GM12864 (cell line): ENCODE measurements at regions not wholly inside any gene's neighbourhood (a gene's known extent, or its start where the extent isn't known, plus 50 kb on each side); places are given as distances from the start of the nearest gene placed in this dataset.

Experiments
- DNase-seq: peaks from one replicate; pipeline ENCODE4 v3.0.0-alpha.2; 2011; ENCODE audit warnings: low read depth
- H3K4me3 ChIP-seq: 2 replicates; pipeline ENCODE4 v1.5.1; 2011; ENCODE audit warnings: mild to moderate bottlenecking, low read depth, low read length, control low read depth
- TF ChIP-seq, protein P1 (sequence below): IDR thresholded peaks from 2 replicates; pipeline ENCODE4 v1.5.1; 2011; ENCODE audit warnings: low read depth, mild to moderate bottlenecking, moderate library complexity, low read length, control low read depth, inconsistent platforms; ENCODE audit errors: missing control alignments

DNA sequence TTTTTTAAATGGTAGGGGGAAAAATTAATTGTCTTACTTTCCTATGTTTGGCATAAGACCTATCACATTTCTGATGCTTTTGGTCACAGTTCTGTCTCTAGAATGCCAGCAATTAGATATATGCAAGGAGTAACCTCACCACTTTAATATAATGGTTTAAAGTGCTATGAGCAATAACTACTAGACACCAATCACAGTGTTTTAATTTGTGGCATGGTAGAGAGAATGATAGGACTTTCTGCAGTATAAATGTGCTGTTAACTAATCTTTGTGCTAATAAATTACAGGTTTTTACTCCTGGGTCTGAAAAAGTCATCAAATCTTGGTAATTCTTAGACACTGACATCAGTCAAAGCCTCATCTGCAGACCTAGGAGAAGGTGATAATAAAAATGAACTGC lies 2110.3 kb downstream of the NCAM2 start:
- H3K4me3 ChIP-seq: no peak overlapping the region
- no peak for DNase-seq
- TF ChIP-seq, protein P1, sequence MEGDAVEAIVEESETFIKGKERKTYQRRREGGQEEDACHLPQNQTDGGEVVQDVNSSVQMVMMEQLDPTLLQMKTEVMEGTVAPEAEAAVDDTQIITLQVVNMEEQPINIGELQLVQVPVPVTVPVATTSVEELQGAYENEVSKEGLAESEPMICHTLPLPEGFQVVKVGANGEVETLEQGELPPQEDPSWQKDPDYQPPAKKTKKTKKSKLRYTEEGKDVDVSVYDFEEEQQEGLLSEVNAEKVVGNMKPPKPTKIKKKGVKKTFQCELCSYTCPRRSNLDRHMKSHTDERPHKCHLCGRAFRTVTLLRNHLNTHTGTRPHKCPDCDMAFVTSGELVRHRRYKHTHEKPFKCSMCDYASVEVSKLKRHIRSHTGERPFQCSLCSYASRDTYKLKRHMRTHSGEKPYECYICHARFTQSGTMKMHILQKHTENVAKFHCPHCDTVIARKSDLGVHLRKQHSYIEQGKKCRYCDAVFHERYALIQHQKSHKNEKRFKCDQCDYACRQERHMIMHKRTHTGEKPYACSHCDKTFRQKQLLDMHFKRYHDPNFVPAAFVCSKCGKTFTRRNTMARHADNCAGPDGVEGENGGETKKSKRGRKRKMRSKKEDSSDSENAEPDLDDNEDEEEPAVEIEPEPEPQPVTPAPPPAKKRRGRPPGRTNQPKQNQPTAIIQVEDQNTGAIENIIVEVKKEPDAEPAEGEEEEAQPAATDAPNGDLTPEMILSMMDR: no peak

DNA sequence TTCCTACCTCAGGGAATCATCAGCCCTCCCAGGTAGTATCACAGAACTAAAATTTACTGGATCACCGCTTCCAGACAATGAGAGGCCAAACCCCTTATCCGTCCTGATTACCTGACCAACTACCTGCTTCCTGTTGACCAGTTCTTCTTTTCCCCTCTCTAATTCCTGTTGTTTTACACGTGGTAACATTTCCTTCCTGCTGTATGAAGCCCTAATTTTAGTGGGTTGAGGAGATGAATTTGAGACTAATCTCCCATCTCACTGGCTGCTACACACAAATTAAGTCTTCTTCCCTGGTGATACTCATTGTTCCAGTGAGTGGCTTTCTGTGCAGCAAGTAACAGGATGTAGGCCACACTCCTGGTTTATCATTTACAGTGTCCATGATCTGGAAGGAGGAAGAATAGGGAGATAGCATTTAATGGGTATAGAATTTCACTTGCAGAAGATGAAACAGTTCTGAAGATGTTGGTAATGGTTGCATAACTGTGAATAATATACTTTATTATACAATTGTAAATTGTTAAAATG lies 2112.9 kb downstream of the NCAM2 start:
- no peak overlapping the region for H3K4me3 ChIP-seq
- no peak for DNase-seq
- TF ChIP-seq, protein P1: no peak

DNA sequence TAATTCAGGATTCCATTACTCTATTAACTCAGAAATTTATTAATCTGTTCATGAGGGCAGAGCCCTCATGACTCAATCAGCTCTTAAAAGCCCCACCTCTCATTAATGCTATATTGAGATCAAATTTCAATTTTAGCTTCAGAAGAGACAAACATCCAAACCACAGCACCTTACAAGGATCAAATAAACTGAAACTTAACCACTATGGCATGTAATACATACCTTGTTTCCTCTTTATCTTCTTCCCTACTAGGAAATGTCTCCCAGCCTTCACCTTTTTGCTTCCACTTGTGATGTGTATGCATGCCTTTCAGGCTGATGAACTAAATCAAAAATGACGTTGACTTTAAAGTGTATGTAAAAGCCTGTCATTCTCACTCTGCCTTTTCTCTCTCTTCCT lies 2121.3 kb downstream of the NCAM2 start:
- no peak overlapping the region for H3K4me3 ChIP-seq
- DNase-seq: no peak
- TF ChIP-seq, protein P1: no peak

DNA sequence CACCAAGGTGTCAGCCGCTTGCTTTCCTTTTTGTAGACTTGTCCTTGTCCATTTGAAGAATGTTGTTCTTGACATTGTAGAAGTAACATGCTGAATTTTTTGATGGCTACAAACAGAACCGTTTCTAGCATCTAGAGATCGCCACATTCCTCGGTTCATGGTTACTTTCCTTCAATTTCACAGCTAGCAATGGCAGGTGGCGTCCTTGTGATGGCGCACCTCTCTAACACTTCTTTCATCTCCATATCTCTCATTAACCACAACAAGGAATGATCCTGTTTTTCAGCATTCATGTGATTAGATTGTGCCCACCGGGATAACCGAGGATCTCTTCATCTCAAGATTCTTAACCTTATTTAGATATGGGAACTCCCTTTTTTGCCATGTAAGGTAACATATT lies 2129.8 kb downstream of the NCAM2 start:
- no peak for DNase-seq
- no peak overlapping the region for H3K4me3 ChIP-seq
- TF ChIP-seq, protein P1: no peak

DNA sequence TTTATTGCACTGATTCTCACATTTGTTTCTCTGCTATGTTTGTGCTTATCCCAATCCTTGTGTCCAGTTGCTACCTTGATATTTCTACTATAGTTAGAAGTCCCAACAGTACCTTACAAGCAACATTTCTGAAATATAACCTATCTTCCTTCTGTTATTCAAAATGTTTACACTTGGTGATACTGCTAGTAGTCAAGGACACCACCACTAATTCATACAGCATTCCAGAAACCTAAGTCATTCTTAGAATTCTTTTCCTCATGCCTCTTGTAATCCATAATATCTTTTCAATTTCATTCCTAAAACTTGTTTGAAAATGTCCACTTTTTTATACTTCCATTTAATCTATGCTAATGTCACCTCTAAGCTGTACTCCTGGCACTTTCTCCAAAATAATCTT lies 2132.1 kb downstream of the NCAM2 start:
- DNase-seq: no peak
- TF ChIP-seq, protein P1: no peak
- no peak overlapping the region for H3K4me3 ChIP-seq

DNA sequence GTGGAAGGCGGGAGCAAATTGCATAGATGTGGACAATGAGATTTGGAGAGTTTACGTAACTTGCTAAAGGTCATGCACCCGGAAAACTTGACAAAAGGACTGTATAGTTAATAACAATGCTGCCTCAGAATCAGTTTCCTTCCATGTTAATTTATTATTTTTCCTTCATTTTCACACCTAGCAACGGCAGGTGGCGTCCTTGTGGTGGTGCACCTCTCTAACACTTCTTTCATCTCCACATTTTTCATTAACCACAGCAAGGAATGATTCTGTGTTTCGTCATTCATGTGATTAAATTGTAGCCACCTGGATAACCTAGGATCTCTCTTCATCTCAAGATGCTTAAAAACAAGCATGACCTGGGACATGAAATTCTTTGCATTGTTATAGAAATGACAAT lies 2133.0 kb downstream of the NCAM2 start:
- TF ChIP-seq, protein P1: no peak
- H3K4me3 ChIP-seq: no peak overlapping the region
- no peak for DNase-seq

DNA sequence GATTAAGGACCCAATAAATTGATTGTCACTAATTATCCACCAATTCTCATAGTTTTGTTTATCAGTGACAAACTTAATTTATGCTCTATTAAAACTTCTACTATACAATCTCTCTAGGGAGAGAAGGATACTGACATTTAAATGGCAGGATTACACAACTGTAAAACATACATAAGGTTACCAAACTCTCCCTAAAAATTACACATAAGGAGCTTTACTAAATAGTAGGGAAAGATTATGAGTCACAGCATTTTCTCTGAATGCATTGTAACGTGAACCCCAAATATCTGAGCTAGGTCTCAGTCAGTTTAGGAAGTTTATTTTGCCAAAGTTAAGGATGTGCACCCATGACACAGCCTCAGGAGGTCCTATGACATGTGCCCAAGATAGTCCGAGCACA lies 2140.6 kb downstream of the NCAM2 start:
- TF ChIP-seq, protein P1: no peak
- no peak overlapping the region for H3K4me3 ChIP-seq
- no peak for DNase-seq
